OCI-LY7 (cell line): ENCODE measurements at regions not wholly inside any gene's neighbourhood (a gene's known extent, or its start where the extent isn't known, plus 50 kb on each side); places are given as distances from the start of the nearest gene placed in this dataset.

Experiments used
- BruUV-seq: library from RNA; stranded (reverse); fragments of 400-500 nt; replicated peaks from 2 replicates; lab custom pipeline; 2021; lab: Mats Ljungman, UMichigan
- CTCF ChIA-PET: fragments of 300-600 bp; sonication (Branson Sonifier 250); formaldehyde crosslinking; loops from one replicate; lab custom pipeline; 2022; ENCODE audit warnings: antibody characterized with exemption; ENCODE audit not compliant: unreplicated experiment; lab: Charles Lee
- POLR2A ChIA-PET: fragments of 300-600 bp; sonication (Branson Sonifier 250); formaldehyde crosslinking; loops from one replicate; lab custom pipeline; 2022; ENCODE audit warnings: antibody characterized with exemption; lab: Charles Lee
- DNase-seq: peaks from one replicate; pipeline ENCODE4 v3.0.0-alpha.2; 2015; ENCODE audit warnings: low spot score
- H2AFZ ChIP-seq: fragments of 200-600 bp; sonication (generic), shearing (Covaris generic); 2 replicates; pipeline ENCODE4 v1.6.1; 2014; ENCODE audit warnings: mild to moderate bottlenecking, antibody characterized with exemption, low read length, moderate library complexity
- H3K27ac ChIP-seq: fragments of 200-600 bp; sonication (generic); 2 replicates; pipeline ENCODE4 v1.5.1; 2014; ENCODE audit warnings: mixed run types, low read depth, mild to moderate bottlenecking, moderate library complexity, low read length, inconsistent platforms; ENCODE audit not compliant: poor library complexity, severe bottlenecking
- H3K36me3 ChIP-seq: fragments of 200-600 bp; sonication (generic); 2 replicates; pipeline ENCODE4 v1.6.1; 2014; ENCODE audit warnings: mild to moderate bottlenecking, antibody characterized with exemption, low read length, moderate library complexity, mixed read lengths; ENCODE audit not compliant: insufficient read depth
- H3K4me1 ChIP-seq: fragments of 200-600 bp; sonication (generic); 2 replicates; pipeline ENCODE4 v1.5.1; 2014; ENCODE audit warnings: mild to moderate bottlenecking, low read length; ENCODE audit not compliant: insufficient read depth, poor library complexity, severe bottlenecking
- H3K4me2 ChIP-seq: fragments of 200-600 bp; sonication (generic); 2 replicates; pipeline ENCODE4 v1.6.1; 2014; ENCODE audit warnings: mild to moderate bottlenecking, low read length
- H3K4me3 ChIP-seq: fragments of 200-600 bp; sonication (generic); 2 replicates; pipeline ENCODE4 v1.5.1; 2014; ENCODE audit warnings: mild to moderate bottlenecking, low read depth, low read length; ENCODE audit not compliant: poor library complexity, severe bottlenecking
- H3K79me2 ChIP-seq: fragments of 200-600 bp; sonication (generic); 2 replicates; pipeline ENCODE4 v1.6.1; 2016; ENCODE audit warnings: low read depth, mild to moderate bottlenecking, low read length, moderate library complexity, mixed read lengths; ENCODE audit not compliant: insufficient read depth
- H3K9me2 ChIP-seq: fragments of 200-600 bp; sonication (generic); 2 replicates; pipeline ENCODE4 v1.6.1; 2016; ENCODE audit warnings: mild to moderate bottlenecking, low read length, mixed read lengths; ENCODE audit not compliant: insufficient read depth
- H3K9me3 ChIP-seq: fragments of 200-600 bp; sonication (generic); 2 replicates; pipeline ENCODE4 v1.6.1; 2014; ENCODE audit warnings: mild to moderate bottlenecking, mixed run types, low read length, mixed read lengths
- H4K20me1 ChIP-seq: fragments of 200-600 bp; sonication (generic); 2 replicates; pipeline ENCODE4 v1.6.1; 2014; ENCODE audit warnings: mild to moderate bottlenecking, antibody characterized with exemption, low read length, moderate library complexity, mixed read lengths; ENCODE audit not compliant: insufficient read depth
- EZH2phosphoT487 ChIP-seq: fragments of 200-600 bp; sonication (generic); IDR thresholded peaks from 2 replicates; pipeline ENCODE4 v1.6.1; 2018; ENCODE audit warnings: low read depth, borderline replicate concordance, mild to moderate bottlenecking, mixed run types, antibody characterized with exemption, low read length, moderate library complexity, mixed read lengths
- intact Hi-C: fragments of 100-400 bp; cut with micrococcal nuclease; formaldehyde crosslinking; loops from one replicate; pipeline ENCODE4 v1.10.0; 2022; ENCODE audit not compliant: unreplicated experiment
- TF ChIP-seq, protein P1 (sequence below): fragments of 200-600 bp; sonication (generic); conservative IDR thresholded peaks from 2 replicates; pipeline ENCODE4 v1.5.1; 2014; ENCODE audit warnings: mild to moderate bottlenecking, antibody characterized with exemption, low read length, moderate library complexity, mixed read lengths

DNA sequence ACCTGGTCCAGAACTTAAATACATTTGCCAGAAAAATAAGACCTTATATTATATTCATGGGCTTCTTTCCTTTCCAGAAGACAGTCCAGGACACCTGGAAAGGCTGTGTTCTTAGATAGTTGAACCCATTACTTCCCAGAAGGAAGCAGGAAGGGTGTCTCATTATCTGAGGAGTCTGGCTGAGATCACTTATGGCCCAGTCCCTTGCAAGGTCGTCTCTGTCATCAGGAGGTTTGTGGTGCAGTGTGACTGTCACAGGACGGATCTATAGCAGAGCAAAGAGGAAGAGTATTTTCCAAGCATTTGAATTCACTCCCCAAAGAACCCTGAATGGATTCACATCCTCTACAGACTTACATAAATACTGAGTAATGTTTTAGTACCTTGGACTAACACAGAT, 270.7 kb upstream of the MTNR1B start:
- Histone ChIP-seq H2AFZ (no peak overlapping the region), H3K79me2 (no peaks in the 10 kb centered on the region), H3K9me3 (no peaks in the 10 kb centered on the region), H3K4me3 (no peak overlapping the region), H3K27ac (no peak overlapping the region), H3K4me2 (no peak overlapping the region), H3K9me2 (no peaks in the 10 kb centered on the region), H4K20me1 (no peaks in the 10 kb centered on the region), H3K36me3 (no peaks in the 10 kb centered on the region), H3K4me1 (no peaks in the 10 kb centered on the region)
- ChIA-PET CTCF (no interaction called here), POLR2A (no interaction called here)
- TF ChIP-seq EZH2phosphoT487 = no peak
- TF ChIP-seq, protein P1, sequence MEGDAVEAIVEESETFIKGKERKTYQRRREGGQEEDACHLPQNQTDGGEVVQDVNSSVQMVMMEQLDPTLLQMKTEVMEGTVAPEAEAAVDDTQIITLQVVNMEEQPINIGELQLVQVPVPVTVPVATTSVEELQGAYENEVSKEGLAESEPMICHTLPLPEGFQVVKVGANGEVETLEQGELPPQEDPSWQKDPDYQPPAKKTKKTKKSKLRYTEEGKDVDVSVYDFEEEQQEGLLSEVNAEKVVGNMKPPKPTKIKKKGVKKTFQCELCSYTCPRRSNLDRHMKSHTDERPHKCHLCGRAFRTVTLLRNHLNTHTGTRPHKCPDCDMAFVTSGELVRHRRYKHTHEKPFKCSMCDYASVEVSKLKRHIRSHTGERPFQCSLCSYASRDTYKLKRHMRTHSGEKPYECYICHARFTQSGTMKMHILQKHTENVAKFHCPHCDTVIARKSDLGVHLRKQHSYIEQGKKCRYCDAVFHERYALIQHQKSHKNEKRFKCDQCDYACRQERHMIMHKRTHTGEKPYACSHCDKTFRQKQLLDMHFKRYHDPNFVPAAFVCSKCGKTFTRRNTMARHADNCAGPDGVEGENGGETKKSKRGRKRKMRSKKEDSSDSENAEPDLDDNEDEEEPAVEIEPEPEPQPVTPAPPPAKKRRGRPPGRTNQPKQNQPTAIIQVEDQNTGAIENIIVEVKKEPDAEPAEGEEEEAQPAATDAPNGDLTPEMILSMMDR = no peak
- intact Hi-C loops = no loop called here
- no peak for DNase-seq
- no TSS peak for BruUV-seq

DNA sequence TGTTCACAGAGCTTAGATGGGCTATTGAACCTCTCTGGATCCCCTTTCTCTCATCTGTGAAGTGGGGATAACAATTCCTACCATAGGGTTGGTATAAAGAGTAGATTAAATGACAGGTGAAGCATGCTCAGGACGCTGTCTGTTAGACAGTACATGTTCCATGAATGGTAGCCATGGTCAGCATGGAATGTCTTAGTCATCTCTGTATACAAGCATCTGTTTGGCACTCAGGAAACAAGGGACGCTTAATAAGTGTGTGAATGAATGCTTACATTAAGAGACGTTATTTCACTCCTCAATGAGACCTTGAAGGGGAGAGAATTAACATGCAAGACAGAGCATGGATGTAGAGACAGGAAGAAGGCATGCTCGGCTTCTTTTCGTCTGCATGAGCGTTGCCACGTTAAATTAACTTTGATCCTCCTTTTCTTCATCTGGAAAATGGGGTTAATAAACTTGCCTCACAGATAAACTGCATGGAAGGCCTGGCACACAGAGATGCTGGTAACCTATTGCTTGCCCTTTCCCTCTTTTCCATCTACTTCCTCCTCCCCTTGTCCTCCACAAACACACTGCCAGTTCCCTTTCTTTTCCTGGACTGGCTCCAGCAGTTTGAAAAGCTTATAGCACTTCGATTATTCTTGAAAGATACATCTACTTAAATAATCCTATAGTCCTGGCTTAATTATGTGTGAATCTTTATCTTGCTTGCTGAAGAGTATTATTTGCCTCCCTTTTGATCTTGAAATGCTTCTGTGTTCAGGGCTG, 267.2 kb upstream of the MTNR1B start:
- intact Hi-C loops = no loop called here
- no peaks in the 10 kb centered on the region for H3K4me1 ChIP-seq
- ChIA-PET CTCF (no interaction called here), POLR2A (interaction anchor here (0.6 kb wide), 1 partner anchor 13 kb away, joined by 4 read pairs; no protein-coding TSS in a partner anchor)
- no peaks in the 10 kb centered on the region for H3K36me3 ChIP-seq
- no peak overlapping the region for H3K4me3 ChIP-seq
- H4K20me1 ChIP-seq = no peaks in the 10 kb centered on the region
- H3K4me2 ChIP-seq = no peak overlapping the region
- peaks cover 15% of the 10 kb centered on the region; the same call in 1 of the 2 replicates for H3K9me3 ChIP-seq
- H2AFZ ChIP-seq = no peak overlapping the region
- TF ChIP-seq, protein P1 = no peak
- TF ChIP-seq EZH2phosphoT487 = no peak
- no peaks in the 10 kb centered on the region for H3K9me2 ChIP-seq
- no TSS peak for BruUV-seq
- H3K27ac ChIP-seq = no peak overlapping the region
- H3K79me2 ChIP-seq = no peaks in the 10 kb centered on the region
- no peak for DNase-seq

DNA sequence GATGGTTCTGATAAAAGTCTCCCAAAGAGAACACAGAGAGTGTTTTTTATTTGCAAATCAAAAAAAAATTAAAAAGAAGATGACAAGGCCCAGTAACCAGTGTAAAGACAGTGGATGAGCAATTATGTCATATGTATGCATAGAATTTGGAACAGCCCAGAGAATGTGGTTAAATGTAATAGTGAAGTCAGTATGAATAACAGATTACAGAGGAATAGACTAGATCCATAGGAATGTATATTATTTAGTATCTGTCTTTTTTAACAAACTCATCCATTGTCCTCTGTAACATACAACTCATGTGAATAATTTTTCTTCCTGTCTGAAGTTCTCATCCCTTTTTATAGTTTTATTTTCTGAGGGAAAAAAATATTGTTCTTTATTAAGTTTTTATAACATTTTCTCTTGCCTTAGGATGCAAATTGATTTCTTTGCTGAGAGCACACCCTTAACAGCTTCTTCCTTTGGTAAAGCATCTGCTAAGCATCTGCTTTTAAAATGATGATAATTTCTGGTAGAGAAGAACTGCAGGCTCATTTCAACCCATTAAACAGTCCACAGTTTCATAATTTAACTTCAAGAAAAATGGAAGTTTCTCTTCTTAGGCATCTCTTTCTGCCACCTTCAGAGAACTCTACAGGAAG, 266.5 kb upstream of the MTNR1B start:
- no peaks in the 10 kb centered on the region for H3K9me2 ChIP-seq
- H3K4me2 ChIP-seq = no peak overlapping the region
- CTCF ChIA-PET = no interaction called here
- TF ChIP-seq, protein P1 = no peak
- no peak for TF ChIP-seq EZH2phosphoT487
- H2AFZ ChIP-seq = no peak overlapping the region
- intact Hi-C loops = no loop called here
- no peak for DNase-seq
- POLR2A ChIA-PET = no interaction called here
- H3K4me3 ChIP-seq = no peak overlapping the region
- H3K79me2 ChIP-seq = no peaks in the 10 kb centered on the region
- no TSS peak for BruUV-seq
- H3K9me3 ChIP-seq = peaks cover 15% of the 10 kb centered on the region; the same call in 1 of the 2 replicates
- H3K4me1 ChIP-seq = no peaks in the 10 kb centered on the region
- no peaks in the 10 kb centered on the region for H3K36me3 ChIP-seq
- no peak overlapping the region for H3K27ac ChIP-seq
- H4K20me1 ChIP-seq = no peaks in the 10 kb centered on the region
